Renal pelvis (tissue), 1 donor: ENCODE measurements at regions not wholly inside any gene's neighbourhood (a gene's known extent, or its start where the extent isn't known, plus 50 kb on each side); places are given as distances from the start of the nearest gene placed in this dataset.

Source experiments
- DNase-seq: peaks from one replicate; pipeline ENCODE4 v3.0.0-alpha.2; 2013

DNA sequence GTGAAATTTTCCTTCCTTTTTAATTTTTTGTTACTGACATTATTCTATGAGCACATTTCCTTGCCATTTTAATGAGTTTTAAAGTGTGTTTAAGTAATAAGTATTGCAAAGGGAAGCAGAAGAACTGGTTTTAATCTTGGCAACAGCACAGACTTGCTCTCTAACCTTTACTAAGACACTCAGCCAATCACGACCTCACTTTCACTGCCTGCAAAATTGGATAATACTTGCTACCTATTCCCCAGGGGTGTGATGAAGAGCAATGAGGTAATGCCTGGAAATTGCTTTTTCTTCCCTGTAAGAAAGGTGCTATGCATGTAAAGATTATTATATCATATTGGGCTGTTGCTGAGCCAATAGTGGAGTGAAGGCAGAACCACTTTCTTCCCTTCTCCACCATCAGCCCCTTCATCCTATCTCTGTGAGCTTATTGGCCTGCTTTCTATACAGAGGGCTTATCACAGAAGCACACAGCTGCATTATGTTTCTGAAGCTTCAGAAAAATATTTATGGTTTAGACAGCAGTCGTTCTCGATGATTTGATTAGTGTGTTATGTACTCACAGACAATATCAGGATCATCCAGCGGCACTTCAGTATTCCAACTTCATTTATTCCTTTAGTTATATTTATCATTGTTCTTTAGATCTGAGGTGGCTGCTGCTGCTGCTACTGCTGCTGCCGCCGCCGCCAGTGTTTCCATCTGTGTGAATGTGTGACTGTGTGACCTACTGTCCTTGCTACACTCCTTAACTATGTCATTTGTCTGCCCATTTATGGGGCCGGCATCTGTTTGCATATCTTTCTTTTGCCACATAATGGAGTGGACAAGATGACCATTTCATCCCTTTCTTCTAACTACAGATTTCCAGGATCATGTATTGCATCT, 255.1 kb downstream of the C4orf33 start:
- DNase-seq, result no peak

DNA sequence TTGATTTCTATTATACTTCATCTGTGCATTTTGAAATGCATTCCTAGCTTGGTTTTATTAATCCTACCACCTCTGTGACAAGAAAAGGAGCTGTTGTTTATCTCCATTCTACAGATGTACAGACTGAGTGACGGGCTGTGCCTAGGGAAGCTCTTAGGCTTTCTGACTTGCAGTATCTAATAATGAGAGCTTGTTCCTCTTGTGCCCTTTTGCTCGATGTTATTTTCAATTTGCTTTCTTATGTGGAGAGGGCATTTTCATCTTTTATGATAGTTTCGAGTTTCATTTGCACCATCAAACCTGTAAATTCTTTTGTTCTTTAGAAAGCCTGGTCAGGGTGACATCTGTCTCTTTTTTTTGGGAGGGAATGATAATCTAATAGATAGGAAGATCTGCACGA, 256.5 kb downstream of the C4orf33 start:
- DNase-seq, result no peak

DNA sequence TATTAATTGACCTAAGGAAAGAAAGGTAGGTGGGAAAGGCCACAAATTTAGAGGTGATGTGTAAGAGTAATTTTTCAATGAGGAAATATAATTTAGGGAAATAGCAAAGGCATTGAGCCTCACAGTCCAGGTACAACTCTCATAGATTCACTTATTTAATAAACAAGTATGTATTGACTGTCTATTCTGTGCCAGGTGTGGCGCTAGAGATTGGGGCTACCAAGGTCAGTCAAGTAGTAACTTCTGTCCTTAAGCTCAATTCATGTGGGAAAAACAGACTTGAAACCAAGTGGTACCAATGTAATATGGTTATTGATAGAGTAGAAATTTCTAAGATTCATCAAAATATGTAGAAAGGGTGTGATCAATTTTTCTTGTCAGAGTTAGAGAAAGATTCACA, 257.5 kb downstream of the C4orf33 start:
- no peak for DNase-seq

DNA sequence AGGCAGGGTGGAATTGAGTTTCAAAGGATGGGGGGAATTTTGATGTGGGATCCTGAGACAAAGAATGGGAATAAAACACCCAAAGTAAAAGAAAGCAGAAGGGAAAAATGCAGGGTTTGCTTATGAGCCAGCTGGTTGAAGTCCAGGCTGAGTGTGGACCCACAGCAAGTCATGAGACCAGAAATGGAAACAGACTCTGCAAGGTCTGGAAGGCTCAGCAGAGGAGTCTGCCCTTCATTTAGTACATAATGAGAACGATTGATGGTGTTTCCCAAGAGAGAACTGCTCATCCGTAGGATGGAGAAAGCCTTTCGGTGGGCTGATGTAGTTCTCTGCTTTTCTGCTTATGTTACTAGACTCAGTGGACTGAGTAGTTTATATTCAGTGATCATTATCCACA, 259.1 kb downstream of the C4orf33 start:
- no peak for DNase-seq

DNA sequence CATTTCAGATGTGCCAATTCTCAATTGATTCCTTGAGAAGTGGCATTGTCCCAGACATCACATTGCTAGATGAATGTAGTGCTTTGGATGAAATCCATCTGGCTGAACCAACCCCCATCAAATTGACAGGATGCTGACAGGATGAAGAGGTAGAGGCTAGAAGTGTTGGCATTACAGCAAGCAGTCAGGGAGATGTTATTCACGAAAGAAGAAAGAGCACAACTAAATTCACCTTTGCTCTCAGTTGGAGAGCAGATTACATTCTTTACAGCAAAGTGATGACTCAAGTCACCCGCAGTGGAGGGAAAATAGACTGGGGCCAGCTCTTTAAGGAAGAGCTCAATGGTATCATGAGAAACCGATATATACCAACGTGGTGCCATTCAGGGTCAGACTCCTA, 259.6 kb downstream of the C4orf33 start:
- no peak for DNase-seq

DNA sequence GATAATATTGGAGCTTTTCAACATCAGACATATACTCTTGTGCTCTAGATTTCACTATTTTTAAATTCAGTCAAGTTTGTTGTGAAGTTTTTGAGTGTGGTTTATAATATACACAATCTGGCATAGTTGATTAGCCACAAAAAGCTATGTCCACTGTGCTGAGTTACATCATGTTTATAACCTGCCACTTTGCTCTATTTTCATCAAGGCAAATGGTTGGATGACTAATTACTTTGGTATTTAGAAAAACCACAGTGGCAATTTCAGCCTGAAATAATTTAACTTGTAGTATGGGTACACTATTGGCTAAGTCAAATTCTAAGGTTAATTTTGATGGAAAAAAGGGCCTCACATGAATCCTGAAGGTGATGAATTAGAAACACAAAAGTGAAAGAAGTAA, 262.6 kb downstream of the C4orf33 start:
- DNase-seq, result no peak

DNA sequence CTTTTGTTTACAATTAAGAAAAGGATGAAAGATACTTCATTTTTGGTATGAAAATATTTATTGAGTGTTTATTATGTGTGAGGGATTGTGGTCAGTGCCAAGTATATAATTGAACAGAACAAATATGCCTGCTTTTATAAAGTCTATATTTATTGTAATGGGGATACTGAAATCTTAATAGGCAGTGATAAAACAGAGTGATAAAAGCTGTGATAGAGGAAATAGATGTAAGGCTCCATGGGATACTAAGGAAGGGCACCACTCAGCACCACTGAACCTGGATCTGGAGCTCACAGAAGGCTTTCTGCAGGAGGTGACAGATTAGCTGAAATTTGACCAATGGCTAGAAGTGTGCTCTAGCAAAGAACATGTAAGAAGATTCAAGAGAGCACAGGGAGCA, 263.5 kb downstream of the C4orf33 start:
- no peak for DNase-seq

DNA sequence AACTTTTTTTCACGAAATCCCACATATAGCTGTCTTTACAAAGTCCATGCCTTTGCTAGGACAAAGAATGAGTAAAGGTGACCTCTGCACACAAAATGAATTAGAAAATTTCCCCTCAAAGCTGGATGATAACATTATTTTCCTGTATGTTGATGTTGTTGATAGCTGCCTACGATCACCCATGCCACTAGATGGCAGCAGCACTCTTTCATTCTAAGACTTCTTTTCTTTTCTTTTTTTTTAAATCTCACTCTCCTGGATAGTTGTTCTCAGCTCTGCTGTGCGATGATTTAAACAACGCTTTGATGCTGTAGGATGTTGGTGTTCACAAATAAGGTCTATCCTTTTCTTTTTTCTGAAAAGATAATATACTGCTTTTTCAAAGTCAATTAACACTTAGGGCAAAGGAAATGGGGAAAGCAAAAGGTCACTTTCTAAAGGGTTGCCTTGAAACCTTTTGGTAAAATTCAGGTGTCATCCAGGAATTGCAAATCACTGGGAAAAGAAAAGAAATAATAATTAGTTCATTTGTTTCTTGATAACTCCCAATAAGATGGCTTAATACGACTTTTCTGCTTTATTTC, 266.8 kb downstream of the C4orf33 start:
- DNase-seq, result peak; percentile 74

DNA sequence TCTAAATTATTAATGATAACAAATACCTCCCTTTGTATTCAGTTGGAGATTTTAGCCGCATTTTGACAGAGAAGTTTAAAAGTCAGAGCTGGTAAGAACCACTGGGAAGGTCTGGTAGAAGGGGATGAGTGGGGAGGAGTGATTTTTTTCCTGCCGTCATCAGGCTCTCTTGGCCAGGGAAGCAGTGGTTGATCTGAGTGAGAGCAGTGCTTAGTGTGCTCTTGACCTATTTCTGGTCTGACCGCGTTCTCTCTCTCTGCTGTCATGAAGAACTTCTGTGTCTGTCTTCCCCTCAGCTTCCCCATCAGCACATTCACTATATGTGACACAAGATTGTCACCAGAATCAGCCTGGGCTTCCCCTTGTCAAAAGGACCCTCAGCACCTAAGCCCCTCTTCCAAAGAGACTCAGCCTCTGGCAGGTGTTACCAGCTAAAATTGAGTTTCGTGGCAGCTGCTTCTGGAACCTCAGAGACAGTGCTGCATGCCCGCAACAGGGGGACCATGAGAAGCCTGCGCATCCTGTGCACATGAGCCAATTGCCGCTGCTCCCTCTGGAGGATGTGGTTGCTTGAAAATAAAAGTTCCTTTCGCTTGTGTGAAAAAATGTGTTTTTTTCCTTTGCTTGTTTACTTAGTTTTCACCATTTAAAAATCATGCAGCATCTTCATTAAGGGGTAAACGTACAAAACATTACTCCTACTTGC, 268.9 kb downstream of the C4orf33 start:
- no peak for DNase-seq

DNA sequence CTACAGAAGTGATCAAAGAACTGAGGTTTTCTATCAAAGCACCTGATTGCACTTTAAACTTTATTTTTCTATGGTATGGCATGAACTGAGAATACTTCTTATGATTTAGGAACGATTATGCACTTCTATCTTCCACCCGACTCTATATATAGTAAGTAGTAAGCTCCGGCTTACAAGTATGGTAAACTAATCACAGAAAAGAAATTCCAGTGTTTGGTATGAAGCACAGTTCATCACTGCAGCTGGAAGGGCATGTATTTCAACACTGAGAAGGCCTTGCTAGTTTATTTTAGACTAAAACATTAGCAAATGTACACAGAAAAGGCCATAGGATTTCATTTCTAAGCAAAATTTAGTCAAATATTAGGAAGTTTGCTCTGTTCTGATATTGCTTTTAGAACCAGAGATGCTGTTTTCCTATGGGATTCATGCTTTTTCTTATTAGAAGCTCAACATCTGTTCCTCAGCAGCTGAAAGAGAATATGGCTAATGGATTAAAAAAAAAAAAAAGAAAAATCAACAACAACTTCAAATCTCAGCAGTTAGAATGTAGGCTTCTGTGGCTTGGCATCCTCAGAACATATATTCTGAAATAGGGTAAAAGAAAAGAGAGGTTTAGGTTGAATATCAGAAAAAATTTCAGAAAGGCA, 273.5 kb downstream of the C4orf33 start:
- DNase-seq, result no peak

DNA sequence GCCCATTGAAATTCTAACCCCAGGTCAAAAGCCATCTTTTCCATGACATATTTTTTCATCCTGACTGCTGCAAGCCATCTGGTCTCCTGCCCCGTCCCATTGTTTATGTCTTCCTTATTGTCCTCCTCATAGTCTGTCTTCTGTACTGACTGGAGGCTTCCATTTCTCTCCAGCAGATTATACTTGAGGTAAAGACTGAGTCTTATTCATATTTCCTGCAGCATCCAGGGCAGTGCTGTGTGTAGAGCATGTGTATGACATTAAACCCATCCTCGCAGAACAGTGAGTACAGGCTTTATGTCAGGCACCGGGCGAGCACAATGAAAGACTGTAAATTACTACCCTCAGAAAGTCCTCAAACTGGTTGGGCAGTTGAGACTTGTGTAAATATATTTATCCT, 275.1 kb downstream of the C4orf33 start:
- DNase-seq, result no peak

DNA sequence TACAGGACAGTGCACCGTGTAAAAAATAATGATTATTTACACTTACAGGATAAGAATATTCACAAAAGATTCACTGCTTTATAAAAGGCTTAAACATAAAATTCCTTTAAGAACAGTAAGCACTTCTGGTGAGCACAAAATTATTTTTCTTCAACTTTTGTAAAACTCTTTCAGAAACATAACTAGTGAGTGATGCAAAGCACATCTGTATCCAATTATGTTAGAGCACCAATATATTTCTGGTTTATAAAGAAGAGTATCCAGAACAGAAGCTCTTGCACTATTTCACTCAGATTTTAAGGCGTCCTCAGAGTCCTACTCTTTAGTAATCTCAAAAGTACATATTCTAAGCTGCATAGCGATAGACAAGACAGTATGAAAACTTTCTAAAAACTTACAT, 276.0 kb downstream of the C4orf33 start:
- no peak for DNase-seq

DNA sequence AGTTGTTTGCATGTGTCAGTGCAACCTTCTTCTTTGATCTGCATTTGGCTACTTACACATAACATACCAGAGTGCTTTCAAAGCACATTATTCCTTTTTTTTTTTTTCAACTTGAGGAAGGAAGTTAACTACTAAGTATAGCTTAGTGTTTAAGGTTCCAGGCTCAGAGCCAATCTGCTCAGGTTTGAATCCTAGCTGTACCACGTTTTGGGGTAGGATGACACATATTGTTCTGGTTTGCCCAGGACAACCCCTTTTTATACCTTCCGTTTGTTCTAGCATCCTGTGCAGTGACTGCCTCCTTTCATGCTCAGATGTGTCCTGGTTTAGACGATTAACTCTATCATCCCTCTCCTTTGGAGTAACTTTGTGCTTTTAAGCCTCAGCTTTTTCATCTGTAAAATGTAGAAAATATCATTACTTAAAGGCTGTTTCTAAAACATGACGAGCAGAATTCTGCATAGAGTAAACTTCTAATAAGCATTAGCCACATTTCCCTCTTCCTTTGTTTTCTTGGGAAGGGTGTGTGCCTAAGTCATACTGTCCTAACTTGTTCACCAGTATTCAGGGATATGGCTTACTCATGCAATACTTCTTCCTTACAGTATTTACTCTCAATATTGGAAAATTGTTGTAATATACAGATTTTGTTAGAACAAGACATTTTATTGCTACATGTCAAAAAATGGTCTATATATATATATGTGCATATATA, 281.3 kb downstream of the C4orf33 start:
- no peak for DNase-seq

DNA sequence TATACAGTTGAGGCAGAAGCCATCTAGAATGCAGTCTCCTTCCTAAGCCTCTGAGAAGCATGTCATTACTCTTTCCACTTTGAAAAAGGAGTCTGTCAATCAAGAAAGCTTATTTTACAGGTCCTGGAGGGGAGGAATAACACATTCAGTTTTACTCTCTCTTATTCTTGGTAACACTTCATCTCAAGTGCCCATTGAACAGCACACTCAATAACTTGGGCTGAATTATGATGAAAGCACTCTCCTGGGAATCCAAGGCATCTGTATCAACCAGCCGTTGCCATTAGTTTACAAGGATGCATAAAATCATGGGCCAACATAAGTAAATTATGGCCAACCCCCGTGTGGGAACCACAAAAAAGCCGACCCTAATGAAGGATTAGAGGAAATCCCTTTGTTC, 282.4 kb downstream of the C4orf33 start:
- DNase-seq, result no peak

DNA sequence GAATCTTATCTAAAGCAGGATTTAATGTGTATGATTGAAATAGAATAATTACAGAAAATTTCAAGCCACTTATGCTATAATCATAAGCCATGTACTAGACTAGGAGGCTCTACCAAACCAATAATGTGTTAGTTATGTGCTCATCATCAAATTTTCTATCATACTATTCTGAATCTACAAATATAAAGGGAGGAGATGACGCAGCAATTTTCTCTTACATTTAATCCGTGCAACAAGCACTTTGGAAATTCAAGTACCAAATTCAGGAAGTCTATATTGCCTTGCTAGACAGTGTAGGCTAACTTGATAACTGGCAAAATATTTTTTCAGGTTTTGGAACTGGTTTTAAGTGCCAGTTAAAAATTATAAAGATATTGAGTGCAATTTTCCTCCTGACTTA, 283.5 kb downstream of the C4orf33 start:
- no peak for DNase-seq

DNA sequence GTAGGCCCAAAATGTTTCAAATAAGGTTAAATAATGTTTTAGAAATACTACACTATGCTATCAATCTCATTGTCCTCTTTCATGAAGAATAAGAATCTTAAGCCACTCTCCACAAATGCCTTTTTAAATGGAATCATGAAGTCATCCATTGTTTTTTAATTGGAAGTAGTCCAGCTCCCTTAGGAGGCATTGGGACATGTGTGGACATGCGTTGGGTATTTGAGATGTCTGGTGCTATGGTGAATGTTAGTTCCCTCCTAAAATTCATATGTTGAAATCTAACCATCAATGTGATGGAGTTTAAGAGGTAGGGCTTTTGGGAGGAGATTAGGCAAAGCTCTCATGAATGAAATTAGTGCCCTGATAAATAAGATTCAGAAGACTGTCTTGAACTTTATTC, 289.0 kb downstream of the C4orf33 start:
- DNase-seq, result no peak

DNA sequence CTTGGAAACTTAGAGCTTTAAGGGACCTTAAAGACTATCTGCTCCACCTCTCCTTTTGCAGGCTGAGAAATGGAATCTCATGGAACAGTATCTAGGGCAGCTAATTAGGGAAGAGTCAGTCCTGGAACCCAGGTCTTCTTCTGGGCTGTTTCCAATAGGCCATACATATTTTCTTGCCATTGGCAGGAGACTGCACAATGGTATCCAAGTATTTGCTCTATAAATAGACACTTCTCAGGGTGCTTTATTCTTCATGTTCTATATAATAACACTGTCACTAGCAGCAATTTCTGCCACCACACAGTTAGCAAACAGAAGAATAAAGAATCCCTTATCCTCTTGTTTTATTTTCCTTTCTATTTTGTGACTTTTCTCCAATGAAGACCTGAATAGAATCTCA, 291.7 kb downstream of the C4orf33 start:
- DNase-seq, result no peak

DNA sequence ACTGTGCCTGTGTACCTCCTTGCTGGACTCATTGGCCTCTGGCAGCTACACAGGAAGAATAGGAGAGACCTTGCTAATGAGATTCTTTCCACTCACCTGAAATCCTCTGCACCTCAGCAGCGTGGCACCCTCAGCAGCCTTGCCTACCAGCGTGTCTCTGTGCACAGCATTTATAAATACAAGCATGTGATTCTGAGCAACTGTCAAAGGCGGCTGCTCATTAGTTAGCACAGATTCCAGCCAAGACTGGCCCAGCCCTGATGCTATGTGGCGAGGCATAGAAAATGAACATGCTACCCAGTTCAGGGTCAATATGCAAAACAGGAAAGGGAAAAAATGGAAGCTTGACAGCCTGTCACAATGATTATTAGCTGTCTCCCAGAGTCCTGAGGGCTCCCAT, 298.0 kb downstream of the C4orf33 start:
- no peak for DNase-seq

DNA sequence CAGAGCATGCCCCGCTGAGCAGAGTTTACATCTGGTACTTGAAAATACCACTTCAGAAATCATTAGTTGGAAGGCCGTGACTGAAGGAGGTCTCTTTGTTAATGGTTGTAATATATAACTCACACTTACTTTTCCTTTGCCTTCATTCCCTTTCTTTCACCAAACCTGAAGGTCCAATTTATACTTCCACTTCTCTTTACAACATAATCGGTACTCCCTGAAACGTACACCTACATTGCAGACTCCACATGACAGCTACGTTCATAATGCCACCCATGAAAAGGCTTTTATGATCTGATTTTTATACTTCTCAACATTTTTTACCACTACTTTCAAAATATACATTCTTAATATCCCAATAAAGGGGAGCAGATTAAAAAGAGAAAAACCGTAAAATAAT, 298.7 kb downstream of the C4orf33 start:
- no peak for DNase-seq

DNA sequence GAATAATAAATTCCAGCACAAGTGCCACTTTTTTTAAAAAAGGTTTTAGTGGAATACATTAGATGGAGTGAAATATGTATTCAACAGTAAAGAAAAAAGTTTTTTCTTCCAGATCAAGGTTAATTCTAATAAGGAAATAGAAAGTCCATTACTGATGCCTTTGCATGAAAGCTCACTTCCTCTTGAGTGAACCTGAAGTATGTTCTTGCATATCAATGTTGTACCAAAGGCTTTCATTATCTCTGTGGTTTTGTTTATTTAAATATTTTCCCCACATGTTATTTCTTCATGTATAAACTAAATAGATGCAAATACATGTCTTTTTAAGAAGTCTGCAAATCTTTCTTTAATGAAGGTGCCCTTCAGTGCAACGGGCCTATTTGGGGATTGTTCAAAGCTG, 307.9 kb downstream of the C4orf33 start:
- DNase-seq, result no peak

DNA sequence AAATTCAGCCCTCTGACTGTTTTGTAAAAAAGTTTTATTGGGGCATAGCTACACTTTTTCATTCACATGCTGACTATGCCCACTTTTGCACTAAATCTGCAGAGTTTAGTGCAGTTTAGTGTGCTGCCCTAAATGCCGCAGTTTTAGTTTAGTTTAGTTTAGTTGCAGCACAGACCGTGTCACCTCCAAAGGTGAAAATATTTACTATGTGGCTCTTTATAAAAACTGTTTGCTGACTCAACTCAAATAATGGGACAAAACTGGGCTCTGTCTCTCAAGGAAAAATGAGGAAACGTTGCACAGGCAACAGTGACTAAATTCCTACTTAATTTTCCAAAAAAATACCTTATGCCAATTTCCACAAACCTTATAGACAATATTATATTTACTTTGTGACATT, 314.2 kb downstream of the C4orf33 start:
- no peak for DNase-seq

DNA sequence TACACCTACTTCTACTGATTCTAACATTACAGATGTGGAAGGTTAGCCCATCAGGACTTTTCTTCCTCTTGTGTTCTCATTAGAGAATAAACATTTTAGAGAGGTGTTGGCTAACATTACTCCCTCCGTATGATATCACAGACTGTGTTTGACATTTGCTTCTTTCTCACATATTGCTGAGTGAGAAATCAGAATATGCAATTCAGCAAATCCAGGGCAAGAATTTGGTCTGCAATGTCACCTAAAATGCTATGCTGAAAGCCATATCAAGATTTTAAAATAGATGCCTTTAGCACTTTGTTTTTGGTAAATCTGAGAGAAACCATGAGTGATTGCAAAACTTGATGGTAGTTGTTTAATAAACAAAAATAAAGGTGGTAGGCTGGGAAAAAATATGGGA, 319.1 kb downstream of the C4orf33 start:
- DNase-seq, result no peak
